Glutamatergic neuron (in vitro differentiated cells): ENCODE measurements at regions not wholly inside any gene's neighbourhood (a gene's known extent, or its start where the extent isn't known, plus 50 kb on each side); places are given as distances from the start of the nearest gene placed in this dataset.

Experiments used
- DNase-seq: peaks from one replicate; pipeline ENCODE4 v3.0.0; 2022
- H3K27ac Mint-ChIP-seq: one replicate; pipeline ENCODE4 v1.8.0; 2020; ENCODE audit warnings: mild to moderate bottlenecking, mixed read lengths, inconsistent platforms; ENCODE audit not compliant: unreplicated experiment
- H3K27me3 Mint-ChIP-seq: one replicate; pipeline ENCODE4 v1.8.0; 2020; ENCODE audit warnings: mild to moderate bottlenecking, moderate library complexity, mixed read lengths, inconsistent platforms; ENCODE audit not compliant: unreplicated experiment
- H3K36me3 Mint-ChIP-seq: one replicate; pipeline ENCODE4 v1.8.0; 2020; ENCODE audit warnings: mild to moderate bottlenecking, mixed read lengths, inconsistent platforms; ENCODE audit not compliant: unreplicated experiment
- H3K4me1 Mint-ChIP-seq: one replicate; pipeline ENCODE4 v1.8.0; 2020; ENCODE audit warnings: mild to moderate bottlenecking, low read depth, mixed read lengths, inconsistent platforms; ENCODE audit not compliant: unreplicated experiment
- H3K4me3 Mint-ChIP-seq: one replicate; pipeline ENCODE4 v1.8.0; 2020; ENCODE audit warnings: mild to moderate bottlenecking, mixed read lengths, inconsistent platforms; ENCODE audit not compliant: unreplicated experiment
- H3K9me3 Mint-ChIP-seq: one replicate; pipeline ENCODE4 v1.8.0; 2020; ENCODE audit warnings: mild to moderate bottlenecking, moderate library complexity, mixed read lengths, inconsistent platforms; ENCODE audit not compliant: unreplicated experiment
- CTCF ChIP-seq: fragments of 200-600 bp; sonication (generic); IDR thresholded peaks from one replicate; pipeline ENCODE4 v1.5.0; 2021; ENCODE audit not compliant: partially characterized antibody, unreplicated experiment

GRCh38 chr20:11053310-11053709 is 379.5 kb upstream of the JAG1 start:
- no peak overlapping the region for H3K27ac Mint-ChIP-seq
- H3K9me3 Mint-ChIP-seq, result peaks cover 1% of the 10 kb centered on the region
- no peak overlapping the region for H3K4me3 Mint-ChIP-seq
- peaks cover 8% of the 10 kb centered on the region for H3K4me1 Mint-ChIP-seq
- no peaks in the 10 kb centered on the region for H3K36me3 Mint-ChIP-seq
- TF ChIP-seq CTCF, result no peak
- DNase-seq, result no peak
- H3K27me3 Mint-ChIP-seq, result peaks cover 2% of the 10 kb centered on the region

- no peak overlapping the region for H3K4me3 Mint-ChIP-seq
- peaks cover 1% of the 10 kb centered on the region for H3K9me3 Mint-ChIP-seq
- no peaks in the 10 kb centered on the region for H3K36me3 Mint-ChIP-seq
- H3K27ac Mint-ChIP-seq, result no peak overlapping the region
- peaks cover 2% of the 10 kb centered on the region for H3K27me3 Mint-ChIP-seq
- H3K4me1 Mint-ChIP-seq, result peaks cover 8% of the 10 kb centered on the region
- DNase-seq, result no peak
- TF ChIP-seq CTCF, result no peak
Measured at GRCh38 chr20:11054266-11054993, 380.6 kb upstream of the JAG1 start.

- no peaks in the 10 kb centered on the region for H3K36me3 Mint-ChIP-seq
- peaks cover 1% of the 10 kb centered on the region for H3K9me3 Mint-ChIP-seq
- DNase-seq, result no peak
- peaks cover 8% of the 10 kb centered on the region for H3K4me1 Mint-ChIP-seq
- H3K27ac Mint-ChIP-seq, result no peak overlapping the region
- peaks cover 2% of the 10 kb centered on the region for H3K27me3 Mint-ChIP-seq
- no peak overlapping the region for H3K4me3 Mint-ChIP-seq
- no peak for TF ChIP-seq CTCF
Measured at GRCh38 chr20:11056414-11056813, 382.6 kb upstream of the JAG1 start.

- no peak overlapping the region for H3K4me3 Mint-ChIP-seq
- H3K27me3 Mint-ChIP-seq, result peaks cover 2% of the 10 kb centered on the region
- no peak overlapping the region for H3K27ac Mint-ChIP-seq
- peaks cover 8% of the 10 kb centered on the region for H3K4me1 Mint-ChIP-seq
- DNase-seq, result no peak
- H3K36me3 Mint-ChIP-seq, result no peaks in the 10 kb centered on the region
- H3K9me3 Mint-ChIP-seq, result peaks cover 1% of the 10 kb centered on the region
- no peak for TF ChIP-seq CTCF
Measured at GRCh38 chr20:11057624-11058023, 383.8 kb upstream of the JAG1 start.

- TF ChIP-seq CTCF, result no peak
- H3K27me3 Mint-ChIP-seq, result peaks cover 2% of the 10 kb centered on the region
- H3K9me3 Mint-ChIP-seq, result no peaks in the 10 kb centered on the region
- DNase-seq, result no peak
- no peak overlapping the region for H3K4me3 Mint-ChIP-seq
- H3K27ac Mint-ChIP-seq, result no peak overlapping the region
- no peaks in the 10 kb centered on the region for H3K36me3 Mint-ChIP-seq
- peaks cover 7% of the 10 kb centered on the region for H3K4me1 Mint-ChIP-seq
Measured at GRCh38 chr20:11059659-11060058, 385.9 kb upstream of the JAG1 start.
